B cell (primary cell): ENCODE measurements at regions not wholly inside any gene's neighbourhood (a gene's known extent, or its start where the extent isn't known, plus 50 kb on each side); places are given as distances from the start of the nearest gene placed in this dataset.
"Not testable (repeated sequence)": the region's sequence is repeated elsewhere in the genome, so short reads cannot be mapped to it uniquely, and the experiment has no call there.

Experiments
- ATAC-seq: fragments of 200-7000 bp; cut with Tn5 transposase; one replicate; pipeline ENCODE4 v1.10.0; 2021; ENCODE audit warnings: low read depth, mild to moderate bottlenecking, moderate number of reproducible peaks, moderate library complexity
- CTCF ChIA-PET: fragments of 350-600 bp; sonication (Branson Sonifier 250); formaldehyde crosslinking; loops from one replicate; lab custom pipeline; 2021; ENCODE audit warnings: antibody characterized with exemption, inconsistent platforms; lab: Charles Lee
- POLR2A ChIA-PET: fragments of 350-600 bp; sonication (Branson Sonifier 250); formaldehyde crosslinking; loops from one replicate; lab custom pipeline; 2021; ENCODE audit warnings: antibody characterized with exemption; lab: Charles Lee
- DNase-seq: peaks from one replicate; pipeline ENCODE4 v3.0.0; 2013
- H2AFZ ChIP-seq: 2 replicates; pipeline ENCODE4 v1.6.1; 2012; ENCODE audit warnings: mild to moderate bottlenecking, low read depth, low read length; ENCODE audit not compliant: insufficient read depth, poor library complexity, severe bottlenecking
- H3K27ac ChIP-seq, 2 donors: 1 replicate in 1 of 2; 2 replicates in 1 of 2; pipeline ENCODE4 v1.5.1; 2012 to 2013; ENCODE audit warnings: low read length in 2 of 2, mild to moderate bottlenecking in 2 of 2, moderate library complexity in 1 of 2
- H3K27me3 ChIP-seq, 4 experiments: fragments of 200-600 bp in 1 of 4; sonication (generic) in 1 of 4; replicated peaks in 1 of 4; 1 replicate in 2 of 4; 2 replicates in 2 of 4; pipeline versions ENCODE4 v1.6.1 to v1.7.0; 2013 to 2016; ENCODE audit warnings: low read length in 3 of 4, mild to moderate bottlenecking in 2 of 4, mixed read lengths in 1 of 4, moderate library complexity in 1 of 4; ENCODE audit not compliant: insufficient read depth in 4 of 4, control insufficient read depth in 3 of 4; ENCODE audit errors: control extremely low read depth in 1 of 4
- H3K36me3 ChIP-seq, 2 experiments: replicated peaks in 1 of 2; 1 replicate in 1 of 2; 2 replicates in 1 of 2; pipeline versions ENCODE4 v1.6.1 to v1.7.1; 2013; ENCODE audit warnings: low read length in 1 of 2; ENCODE audit not compliant: insufficient read depth in 2 of 2, control insufficient read depth in 1 of 2; ENCODE audit errors: control extremely low read depth in 1 of 2, extremely low read depth in 1 of 2
- H3K4me1 ChIP-seq, 2 donors: fragments of 200-600 bp in 1 of 2; sonication (generic) in 1 of 2; 1 replicate in 1 of 2; 2 replicates in 1 of 2; pipeline versions ENCODE4 v1.5.1 to v1.6.1; 2013 to 2017; ENCODE audit warnings: low read length in 2 of 2; ENCODE audit not compliant: control insufficient read depth in 2 of 2, insufficient read depth in 2 of 2
- H3K4me2 ChIP-seq: replicated peaks from 2 replicates; pipeline ENCODE3; 2012; ENCODE audit warnings: mild to moderate bottlenecking, low read depth, low read length; ENCODE audit not compliant: poor library complexity, severe bottlenecking
- H3K4me3 ChIP-seq, 5 experiments: fragments of 200-600 bp in 1 of 5; sonication (generic) in 1 of 5; 1 replicate in 3 of 5; 2 replicates in 2 of 5; pipeline versions ENCODE4 v1.5.1 to v1.7.0; 2011 to 2016; ENCODE audit warnings: low read length in 4 of 5, mild to moderate bottlenecking in 4 of 5, low read depth in 2 of 5, control low read depth in 1 of 5, moderate library complexity in 1 of 5; ENCODE audit not compliant: insufficient read depth in 1 of 5; ENCODE audit errors: control extremely low read depth in 1 of 5, extremely low read depth in 1 of 5
- H3K79me2 ChIP-seq: fragments of 200-600 bp; sonication (generic); one replicate; pipeline ENCODE4 v1.6.0; 2016; ENCODE audit warnings: low read length; ENCODE audit not compliant: control insufficient read depth, insufficient read depth
- H3K9ac ChIP-seq: fragments of 200-600 bp; sonication (generic); 2 replicates; pipeline ENCODE4 v1.6.1; 2017; ENCODE audit warnings: mild to moderate bottlenecking, low read length, moderate library complexity
- H3K9me3 ChIP-seq, 3 donors: one replicate each; pipeline versions ENCODE4 v1.6.1 to v1.7.1; 2013; ENCODE audit warnings: low read length in 2 of 3; ENCODE audit not compliant: control insufficient read depth in 2 of 3, insufficient read depth in 1 of 3; ENCODE audit errors: control extremely low read depth in 1 of 3
- H4K20me1 ChIP-seq: 2 replicates; pipeline ENCODE4 v1.6.0; 2012; ENCODE audit warnings: mild to moderate bottlenecking, low read length; ENCODE audit not compliant: insufficient read depth, control insufficient read depth, poor library complexity, severe bottlenecking
- H3K27ac Mint-ChIP-seq: one replicate; pipeline ENCODE4 v1.8.0; 2021; ENCODE audit warnings: mixed read lengths
- H3K27me3 Mint-ChIP-seq: one replicate; pipeline ENCODE4 v1.8.0; 2021; ENCODE audit warnings: mixed read lengths
- H3K4me1 Mint-ChIP-seq: one replicate; pipeline ENCODE4 v1.8.0; 2021; ENCODE audit warnings: mixed read lengths
- H3K4me3 Mint-ChIP-seq: one replicate; pipeline ENCODE4 v1.8.0; 2021; ENCODE audit warnings: mixed read lengths
- H3K9me3 Mint-ChIP-seq: one replicate; pipeline ENCODE4 v1.8.0; 2022; ENCODE audit warnings: mixed read lengths; ENCODE audit not compliant: insufficient read depth
- CTCF ChIP-seq: fragments of 200-600 bp; IDR thresholded peaks from one replicate; pipeline ENCODE4 v1.8.0; 2022; ENCODE audit warnings: antibody characterized with exemption, mild to moderate bottlenecking
- EZH2 ChIP-seq: IDR thresholded peaks from 2 replicates; pipeline ENCODE4 v1.6.1; 2012; ENCODE audit warnings: borderline replicate concordance, low read depth, mild to moderate bottlenecking, moderate library complexity, low read length; ENCODE audit not compliant: insufficient read depth, poor library complexity, severe bottlenecking
- WGBS: methylation state at CpG from one replicate; pipeline ENCODE4 v1.1.5; 2013; ENCODE audit warnings: missing lambda C conversion rate; ENCODE audit not compliant: insufficient coverage; 5-methylcytosine and 5-hydroxymethylcytosine counted together
- intact Hi-C: fragments of 100-400 bp; cut with micrococcal nuclease; formaldehyde crosslinking; loops from one replicate; pipeline ENCODE4 v1.10.0; 2022

- no peaks in the 10 kb centered on the region for H4K20me1 ChIP-seq
- H2AFZ ChIP-seq, result no peak overlapping the region
- Mint-ChIP-seq H3K9me3 (peaks cover 3% of the 10 kb centered on the region), H3K27me3 (peaks cover 25% of the 10 kb centered on the region), H3K4me1 (no peaks in the 10 kb centered on the region), H3K4me3 (no peak overlapping the region), H3K27ac (no peak overlapping the region)
- ATAC-seq (no peak), DNase-seq (no peak)
- WGBS, result no CpG with 5 or more reads among the region's 1 CpG
- H3K27ac ChIP-seq, result no peak overlapping the region
- no peak overlapping the region for H3K4me3 ChIP-seq
- intact Hi-C loops, result no loop called here
- H3K4me2 ChIP-seq, result no peak overlapping the region
- H3K9ac ChIP-seq, result no peak overlapping the region
- H3K79me2 ChIP-seq, result no peaks in the 10 kb centered on the region
- TF ChIP-seq CTCF (no peak), EZH2 (no peak)
- H3K4me1 ChIP-seq, result no peaks in the 10 kb centered on the region
- ChIA-PET CTCF (no interaction called here), POLR2A (no interaction called here)
- H3K27me3 ChIP-seq, result peaks cover 0 to 4% (median 0%) of the 10 kb centered on the region in 4 experiments
- H3K9me3 ChIP-seq, result no peaks in the 10 kb centered on the region
- no peaks in the 10 kb centered on the region for H3K36me3 ChIP-seq
Observed at GRCh38 chr2:176577054-176577453, 307.8 kb downstream of the MTX2 start.

- H3K27me3 Mint-ChIP-seq, result peaks cover 23% of the 10 kb centered on the region
- H3K9me3 ChIP-seq, DNase-seq, H3K9me3 Mint-ChIP-seq, H3K79me2 ChIP-seq, H3K27ac ChIP-seq, H3K27ac Mint-ChIP-seq, H3K36me3 ChIP-seq, H3K4me3 Mint-ChIP-seq, H3K4me1 Mint-ChIP-seq, H4K20me1 ChIP-seq, intact Hi-C loops, ATAC-seq, H3K4me3 ChIP-seq, H3K4me2 ChIP-seq, POLR2A ChIA-PET, H2AFZ ChIP-seq, H3K27me3 ChIP-seq, H3K4me1 ChIP-seq, CTCF ChIA-PET, H3K9ac ChIP-seq: not testable (repeated sequence)
- no CpG with 5 or more reads among the region's 4 CpGs for WGBS
Observed at GRCh38 chr2:176578292-176578691, 309.1 kb downstream of the MTX2 start.
